GM21381 (cell line): ENCODE measurements at regions not wholly inside any gene's neighbourhood (a gene's known extent, or its start where the extent isn't known, plus 50 kb on each side); places are given as distances from the start of the nearest gene placed in this dataset.
"Not testable (repeated sequence)": the region's sequence is repeated elsewhere in the genome, so short reads cannot be mapped to it uniquely, and the experiment has no call there.

Experiments
- ATAC-seq: cut with Tn5 transposase; IDR thresholded peaks from one replicate; pipeline ENCODE4 v1.9.1; 2021; ENCODE audit warnings: mild to moderate bottlenecking, moderate library complexity; ENCODE audit not compliant: unreplicated experiment

- no peak for ATAC-seq
Observed at GRCh38 chr7:14973712-14974428, 71.3 kb upstream of the DGKB start.

- ATAC-seq, result not testable (repeated sequence)
Observed at GRCh38 chr7:14971678-14972077, 69.1 kb upstream of the DGKB start.

GRCh38 chr7:14967376-14967775 is 64.8 kb upstream of the DGKB start:
- not testable (repeated sequence) for ATAC-seq

GRCh38 chr7:14962778-14963177 is 60.2 kb upstream of the DGKB start:
- ATAC-seq, result no peak

GRCh38 chr7:14960721-14961120 is 58.2 kb upstream of the DGKB start:
- ATAC-seq, result no peak

- no peak for ATAC-seq
Observed at GRCh38 chr7:14959339-14959738, 56.8 kb upstream of the DGKB start.

GRCh38 chr7:14954035-14954434 is 51.5 kb upstream of the DGKB start:
- ATAC-seq, result no peak
